ENCODE measurements at regions not wholly inside any gene's neighbourhood (a gene's known extent, or its start where the extent isn't known, plus 50 kb on each side); places are given as distances from the start of the nearest gene placed in this dataset.
A peak's percentile ranks its signal among the peaks of the same experiment; 100 is the strongest.

- H3K4me1 ChIP-seq (ENCODE audit: insufficient read depth, low read length): peaks cover 15% of the 10 kb centered on the region
- BruUV-seq (replicated peaks): no TSS peak
- TF ChIP-seq EZH2phosphoT487 (IDR thresholded peaks at IDR 0.05; ENCODE audit: borderline replicate concordance, low read length) (no peak), EZH2 (IDR thresholded peaks at IDR 0.05; ENCODE audit: low read length, unreplicated experiment) (no peak), CTCF (conservative IDR thresholded peaks at IDR 0.05; ENCODE audit: low read depth, low read length) (no peak)
- intact Hi-C loops (cut with micrococcal nuclease): no loop called here
- H3K36me3 ChIP-seq (ENCODE audit: low read depth, low read length): no peaks in the 10 kb centered on the region
- peak overlapping the region; percentile 27 for H3K4me2 ChIP-seq (ENCODE audit: low read length)
- H3K9me2 ChIP-seq (replicated peaks; ENCODE audit: low read length): no peaks in the 10 kb centered on the region
- CTCF ChIA-PET: no interaction called here
- no peak overlapping the region for H3K9ac ChIP-seq (ENCODE audit: low read length)
- no peaks in the 10 kb centered on the region for H3K27me3 ChIP-seq (ENCODE audit: low read length)
- POLR2A ChIA-PET (ENCODE audit: unreplicated experiment): no interaction called here
- no peak overlapping the region for H3K4me3 ChIP-seq (ENCODE audit: low read length)
- H4K20me1 ChIP-seq (ENCODE audit: low read length): no peaks in the 10 kb centered on the region
- DNase-seq (no peak), ATAC-seq (no peak)
- H3K9me3 ChIP-seq (ENCODE audit: low read length): no peaks in the 10 kb centered on the region
- no peaks in the 10 kb centered on the region for H3F3A ChIP-seq (ENCODE audit: low read length, unreplicated experiment)
- peak overlapping the region; percentile 63 for H3K27ac ChIP-seq (ENCODE audit: low read length)
- H2AFZ ChIP-seq (ENCODE audit: low read length): peak overlapping the region; percentile 29
- H3K79me2 ChIP-seq (ENCODE audit: low read length): no peaks in the 10 kb centered on the region
Observed at GRCh38 chr2:14712111-14712510, 79.6 kb downstream of the LRATD1 start.

- ChIA-PET POLR2A (ENCODE audit: unreplicated experiment) (no interaction called here), CTCF (no interaction called here)
- intact Hi-C loops (cut with micrococcal nuclease): no loop called here
- ATAC-seq (no peak), DNase-seq (no peak)
- no peak for TF ChIP-seq EZH2phosphoT487 (IDR thresholded peaks at IDR 0.05; ENCODE audit: borderline replicate concordance, low read length)
- TF ChIP-seq EZH2 (IDR thresholded peaks at IDR 0.05; ENCODE audit: low read length, unreplicated experiment): no peak
- no peak for TF ChIP-seq CTCF (conservative IDR thresholded peaks at IDR 0.05; ENCODE audit: low read depth, low read length)
- no peaks in the 10 kb centered on the region for H3F3A ChIP-seq (ENCODE audit: low read length, unreplicated experiment)
- H3K4me1 ChIP-seq (ENCODE audit: insufficient read depth, low read length): peaks cover 15% of the 10 kb centered on the region
- no peaks in the 10 kb centered on the region for H4K20me1 ChIP-seq (ENCODE audit: low read length)
- no peaks in the 10 kb centered on the region for H3K79me2 ChIP-seq (ENCODE audit: low read length)
- H3K9ac ChIP-seq (ENCODE audit: low read length): no peak overlapping the region
- no peak overlapping the region for H3K4me3 ChIP-seq (ENCODE audit: low read length)
- no peaks in the 10 kb centered on the region for H3K9me3 ChIP-seq (ENCODE audit: low read length)
- no peak overlapping the region for H3K4me2 ChIP-seq (ENCODE audit: low read length)
- no peak overlapping the region for H3K27ac ChIP-seq (ENCODE audit: low read length)
- no peaks in the 10 kb centered on the region for H3K36me3 ChIP-seq (ENCODE audit: low read depth, low read length)
- H3K27me3 ChIP-seq (ENCODE audit: low read length): no peaks in the 10 kb centered on the region
- BruUV-seq (replicated peaks): no TSS peak
- no peak overlapping the region for H2AFZ ChIP-seq (ENCODE audit: low read length)
- no peaks in the 10 kb centered on the region for H3K9me2 ChIP-seq (replicated peaks; ENCODE audit: low read length)
Observed at GRCh38 chr2:14713248-14713647, 80.7 kb downstream of the LRATD1 start.

GRCh38 chr2:14715600-14715999 is 83.1 kb downstream of the LRATD1 start:
- Histone ChIP-seq H3K79me2 (ENCODE audit: low read length) (no peaks in the 10 kb centered on the region), H3K4me2 (ENCODE audit: low read length) (no peak overlapping the region), H3K9ac (ENCODE audit: low read length) (no peak overlapping the region), H3K4me1 (ENCODE audit: insufficient read depth, low read length) (peaks cover 20% of the 10 kb centered on the region), H3K27ac (ENCODE audit: low read length) (no peak overlapping the region), H2AFZ (ENCODE audit: low read length) (no peak overlapping the region), H3K4me3 (ENCODE audit: low read length) (no peak overlapping the region), H3K9me3 (ENCODE audit: low read length) (no peaks in the 10 kb centered on the region), H3K9me2 (replicated peaks; ENCODE audit: low read length) (no peaks in the 10 kb centered on the region), H3K27me3 (ENCODE audit: low read length) (no peaks in the 10 kb centered on the region), H3K36me3 (ENCODE audit: low read depth, low read length) (no peaks in the 10 kb centered on the region), H4K20me1 (ENCODE audit: low read length) (no peaks in the 10 kb centered on the region), H3F3A (ENCODE audit: low read length, unreplicated experiment) (no peaks in the 10 kb centered on the region)
- no peak for DNase-seq
- intact Hi-C loops (cut with micrococcal nuclease): no loop called here
- ChIA-PET CTCF (no interaction called here), POLR2A (ENCODE audit: unreplicated experiment) (no interaction called here)
- BruUV-seq (replicated peaks): no TSS peak
- ATAC-seq: no peak
- TF ChIP-seq EZH2phosphoT487 (IDR thresholded peaks at IDR 0.05; ENCODE audit: borderline replicate concordance, low read length) (no peak), EZH2 (IDR thresholded peaks at IDR 0.05; ENCODE audit: low read length, unreplicated experiment) (no peak), CTCF (conservative IDR thresholded peaks at IDR 0.05; ENCODE audit: low read depth, low read length) (no peak)

Measured in PC-3 (cell line).